ENCODE measurements at regions not wholly inside any gene's neighbourhood (a gene's known extent, or its start where the extent isn't known, plus 50 kb on each side); places are given as distances from the start of the nearest gene placed in this dataset.

- DNase-seq: no peak
These were observed 588.3 kb downstream of the NPHP4 start for GRCh38 chr1:5403935-5404334.

DNA sequence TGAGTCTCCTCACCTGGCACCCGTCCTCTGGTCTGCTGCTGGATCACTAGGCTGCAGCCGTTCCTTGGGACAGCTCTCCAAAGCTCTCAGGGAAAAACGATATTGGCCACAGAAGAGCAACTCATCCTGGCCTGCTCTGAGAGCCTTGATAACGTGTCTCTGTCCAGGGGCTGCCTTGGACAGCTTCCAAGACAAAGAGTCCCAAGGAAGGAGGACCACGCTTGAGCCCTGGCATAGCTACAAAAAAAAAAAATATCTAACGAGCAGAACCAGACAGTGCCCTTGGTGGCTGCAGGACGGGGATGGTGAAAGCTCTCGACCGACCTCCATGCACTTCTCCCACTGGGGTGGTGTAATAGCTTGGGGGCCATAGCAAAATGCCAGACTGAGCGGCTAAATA, 589.6 kb downstream of the NPHP4 start:
- DNase-seq: no peak

DNA sequence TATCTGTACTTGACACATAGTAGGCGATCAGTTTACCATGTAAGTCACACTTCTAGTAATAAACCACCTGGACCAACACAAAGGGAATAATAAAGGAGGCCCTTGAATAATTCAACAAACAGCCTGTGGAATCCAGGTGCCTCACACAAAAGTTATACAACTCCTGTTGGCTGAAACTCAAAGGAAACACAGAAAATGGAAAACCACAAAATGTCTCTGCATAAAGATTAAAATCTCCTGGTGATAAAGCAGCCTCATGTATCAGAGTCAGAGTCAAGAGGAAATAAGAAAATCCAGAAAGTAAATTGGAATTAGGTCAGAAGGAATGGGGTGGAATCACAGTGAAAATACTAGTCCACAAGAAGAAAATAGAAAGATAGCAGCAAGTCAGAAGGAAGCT, 592.5 kb downstream of the NPHP4 start:
- DNase-seq: no peak

DNA sequence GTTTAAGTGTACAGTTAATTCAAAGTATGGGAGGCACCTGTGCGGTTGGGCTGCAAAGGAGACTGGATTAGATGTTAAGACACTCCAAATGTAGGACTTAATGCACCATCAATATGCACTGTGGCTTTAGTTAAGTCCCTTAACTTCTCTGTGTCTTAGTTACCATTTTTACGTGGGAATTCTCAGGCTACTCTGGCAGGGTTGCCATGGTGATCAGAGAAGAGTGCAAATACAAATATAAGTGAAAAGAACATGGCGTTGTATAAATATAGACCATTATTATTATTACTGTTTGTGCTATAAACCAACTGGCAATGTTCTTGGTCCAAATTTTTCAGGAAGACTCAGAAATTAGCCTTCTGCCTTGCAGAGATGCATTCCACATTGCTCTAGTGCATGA, 595.6 kb downstream of the NPHP4 start:
- DNase-seq: no peak

GRCh38 chr1:5394111-5394510, 598.1 kb downstream of the NPHP4 start:
- DNase-seq: no peak

GRCh38 chr1:5393603-5394002, 598.6 kb downstream of the NPHP4 start:
- no peak for DNase-seq

- DNase-seq: no peak
These were observed 599.1 kb downstream of the NPHP4 start for GRCh38 chr1:5393146-5393545.

GRCh38 chr1:5391725-5392124, 600.5 kb downstream of the NPHP4 start:
- no peak for DNase-seq

DNA sequence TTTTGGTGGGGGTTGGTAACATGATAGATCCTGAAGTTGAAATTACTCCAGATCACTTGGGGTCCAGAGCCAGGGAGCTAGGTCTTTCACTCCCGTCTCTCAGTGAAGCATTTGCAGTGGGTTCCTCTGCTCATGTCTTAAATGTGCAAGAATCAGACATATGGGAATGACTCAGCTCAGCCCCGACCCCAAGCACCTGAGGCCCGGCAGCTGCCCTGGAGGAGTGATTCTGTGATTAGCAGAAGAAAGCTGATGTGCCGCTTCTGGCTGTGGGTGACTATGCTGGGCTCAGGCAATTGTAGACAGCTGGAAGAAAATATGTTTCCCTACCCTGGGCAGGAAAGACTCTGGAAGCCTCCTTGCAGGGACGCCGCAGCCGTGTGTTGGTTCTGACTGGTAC, 601.7 kb downstream of the NPHP4 start:
- no peak for DNase-seq

DNA sequence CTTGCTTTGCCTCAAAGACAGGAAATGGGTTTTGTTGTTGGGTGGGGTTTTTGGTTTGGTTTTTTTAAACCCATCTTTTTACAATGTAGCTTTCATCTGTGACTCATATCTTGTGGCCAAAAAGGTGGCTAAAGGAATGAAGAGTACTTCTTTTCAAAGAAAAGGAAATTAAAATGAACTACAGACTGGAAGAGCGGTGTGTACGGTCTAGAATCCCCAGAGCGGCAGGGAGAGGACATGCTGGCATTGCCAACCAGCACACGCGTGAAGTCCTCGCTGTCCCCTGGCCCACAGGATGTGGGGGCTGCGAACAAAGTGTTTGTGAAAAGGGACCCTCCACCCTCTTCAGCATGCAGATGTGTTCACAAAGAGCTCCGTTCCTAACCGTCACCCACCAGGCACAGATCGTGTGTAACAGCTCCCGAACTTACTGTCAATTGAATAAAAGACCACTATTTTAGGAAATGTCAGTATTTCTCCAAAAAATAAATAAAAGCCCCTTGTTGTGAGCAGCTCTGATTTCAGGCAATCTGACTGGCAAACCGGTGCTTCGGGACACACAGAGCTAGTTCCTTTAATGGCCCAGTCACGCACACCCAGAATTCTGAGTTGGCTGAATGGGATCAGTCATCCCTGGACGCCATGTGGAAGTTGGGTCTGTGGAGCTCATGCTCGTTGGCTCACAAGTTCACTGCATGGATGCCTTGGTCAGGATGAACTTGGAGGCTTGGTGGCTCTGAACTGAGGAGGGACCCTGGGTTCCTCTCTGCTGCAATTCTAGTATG, 602.9 kb downstream of the NPHP4 start:
- no peak for DNase-seq

DNA sequence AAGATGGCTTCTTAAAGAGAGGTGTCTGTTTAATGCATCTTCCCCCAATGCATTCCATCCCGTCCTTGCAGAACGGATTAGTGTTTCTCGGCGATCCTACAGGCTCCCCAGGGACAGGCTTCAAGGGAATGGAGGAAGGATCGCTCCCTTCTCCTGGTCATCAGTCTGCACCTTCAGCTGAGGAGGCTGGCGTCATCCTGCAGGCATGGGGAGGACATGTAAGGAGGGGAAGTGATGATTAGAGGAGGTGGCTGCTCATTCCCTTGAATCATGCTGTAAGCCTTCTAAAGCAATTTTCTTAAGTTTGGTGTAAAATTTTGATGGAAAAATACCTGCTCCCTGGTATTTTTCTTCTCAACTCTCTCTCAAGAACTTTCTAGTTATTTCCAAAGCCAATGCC, 603.6 kb downstream of the NPHP4 start:
- DNase-seq: no peak

DNA sequence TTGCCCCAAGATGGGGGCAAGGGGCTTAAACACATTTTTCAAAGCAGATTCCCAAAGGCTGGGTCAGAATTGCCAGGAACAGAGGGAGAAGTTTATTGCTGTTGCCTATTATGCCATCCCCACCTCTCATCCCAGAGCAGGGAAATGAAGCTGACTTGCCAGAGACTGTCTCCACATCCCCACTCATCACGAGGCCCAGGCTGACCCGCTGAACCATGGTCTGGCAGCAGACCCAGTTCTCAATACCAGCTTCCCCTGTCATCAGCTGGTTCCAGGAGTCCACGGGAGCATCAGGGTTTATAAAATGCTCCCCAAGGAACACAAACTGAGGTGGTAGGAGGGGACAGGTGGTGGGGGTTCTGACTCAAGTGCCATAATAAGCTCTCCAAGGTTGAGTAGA, 605.9 kb downstream of the NPHP4 start:
- DNase-seq: no peak

- DNase-seq: no peak
These were observed 606.3 kb downstream of the NPHP4 start for GRCh38 chr1:5385956-5386355.

DNA sequence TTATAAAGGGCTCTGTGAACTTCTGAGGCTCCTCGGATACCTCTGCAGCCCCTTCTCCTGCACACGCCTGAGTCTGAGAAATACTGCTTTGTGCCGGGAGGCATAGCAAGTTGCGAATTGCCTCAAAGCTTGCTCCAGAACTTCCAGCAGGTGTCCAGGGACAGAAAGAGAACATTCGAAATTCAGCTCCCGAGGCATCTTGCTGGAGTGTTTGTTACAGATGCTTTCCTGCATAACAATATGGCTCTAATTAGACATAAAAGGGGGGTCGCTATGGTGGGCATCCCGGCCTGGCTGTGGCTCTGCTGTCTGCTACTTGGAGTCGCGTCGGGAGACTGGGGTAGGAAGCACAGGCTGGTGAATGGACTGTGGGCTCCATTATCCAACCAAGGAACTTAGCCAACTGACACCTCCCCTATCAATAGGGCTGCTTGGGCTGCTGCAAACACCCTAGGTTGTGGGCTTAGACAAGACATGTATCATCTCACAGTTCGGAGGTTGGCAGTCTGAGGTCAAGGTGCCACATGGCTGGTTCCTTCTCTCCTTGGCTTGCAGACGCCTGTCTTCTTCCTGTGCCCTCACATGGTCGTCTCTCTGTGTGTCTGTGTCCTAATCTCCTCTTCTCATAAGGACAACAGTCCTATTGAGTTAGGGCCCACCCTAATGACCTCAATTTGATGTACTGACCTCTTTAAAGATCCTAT, 607.0 kb downstream of the NPHP4 start:
- DNase-seq: no peak

- DNase-seq: no peak
These were observed 610.7 kb downstream of the NPHP4 start for GRCh38 chr1:5381491-5381890.

DNA sequence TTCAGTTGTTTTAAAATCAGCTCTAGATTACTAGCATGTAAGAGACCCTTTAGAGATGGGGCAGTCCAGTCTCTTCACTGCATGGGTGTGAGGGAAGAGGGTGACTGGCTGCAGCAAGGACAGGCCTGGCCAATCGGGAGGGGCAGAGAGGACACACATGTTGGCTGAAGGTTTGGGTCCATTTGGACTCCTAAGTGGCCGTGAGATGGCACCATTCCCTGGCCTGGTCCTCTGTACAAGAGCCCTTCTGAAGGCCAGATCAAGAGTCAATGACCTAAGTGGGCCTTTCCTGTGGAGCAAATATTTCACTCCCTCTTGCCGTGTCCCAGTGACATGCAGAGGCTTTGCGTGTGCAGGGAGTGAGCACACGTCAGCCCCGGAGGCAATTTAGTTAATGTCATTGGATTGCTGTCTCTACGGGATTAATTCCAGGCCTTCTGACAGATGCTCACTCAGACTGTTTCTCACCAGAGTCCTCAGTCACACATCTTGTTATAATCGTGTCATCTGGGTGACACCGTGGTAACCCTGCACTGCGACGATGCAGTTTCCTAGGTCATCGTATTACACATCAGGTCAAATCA, 613.0 kb downstream of the NPHP4 start:
- no peak for DNase-seq

- no peak for DNase-seq
These were observed 615.5 kb downstream of the NPHP4 start for GRCh38 chr1:5376538-5377247.

DNA sequence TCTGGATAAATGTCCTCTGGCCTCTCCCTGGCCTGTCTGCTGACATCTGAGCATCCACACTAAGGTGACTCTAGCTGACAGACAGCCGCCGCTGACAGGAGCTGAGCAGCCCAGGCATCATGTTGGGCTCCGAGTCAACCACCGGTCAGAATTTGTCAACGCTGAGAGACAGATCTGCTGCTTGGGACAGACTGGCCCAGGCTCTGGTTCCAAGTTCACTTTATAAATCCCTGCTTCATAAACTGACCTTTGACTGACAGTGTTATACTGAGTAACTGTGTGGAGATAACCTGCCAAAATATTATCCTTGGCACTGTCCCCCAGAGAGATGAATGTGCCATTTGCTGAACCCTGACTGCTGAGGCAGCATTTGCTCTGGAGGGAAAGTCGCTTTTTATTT, 616.7 kb downstream of the NPHP4 start:
- no peak for DNase-seq

GRCh38 chr1:5374192-5374591, 618.0 kb downstream of the NPHP4 start:
- no peak for DNase-seq

DNA sequence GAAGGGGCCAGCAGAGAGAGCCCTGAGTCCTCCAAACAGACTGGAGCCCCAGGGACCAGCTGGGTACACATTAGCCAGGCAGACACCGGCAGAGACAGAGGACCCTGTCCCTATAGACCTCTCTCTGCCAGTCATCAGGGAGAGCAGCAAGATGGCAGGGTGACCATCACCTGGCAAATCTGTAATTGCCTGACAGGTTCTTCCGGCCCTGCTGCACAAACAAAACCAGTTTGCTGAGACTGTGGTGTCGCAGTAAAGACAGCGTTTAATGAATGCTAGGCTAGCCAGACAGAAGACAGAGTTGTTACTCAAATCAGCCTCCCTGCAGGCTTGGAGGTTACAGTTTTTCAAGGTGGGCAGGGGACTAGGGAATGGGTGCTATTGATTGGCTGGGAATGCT, 618.9 kb downstream of the NPHP4 start:
- DNase-seq: no peak

DNA sequence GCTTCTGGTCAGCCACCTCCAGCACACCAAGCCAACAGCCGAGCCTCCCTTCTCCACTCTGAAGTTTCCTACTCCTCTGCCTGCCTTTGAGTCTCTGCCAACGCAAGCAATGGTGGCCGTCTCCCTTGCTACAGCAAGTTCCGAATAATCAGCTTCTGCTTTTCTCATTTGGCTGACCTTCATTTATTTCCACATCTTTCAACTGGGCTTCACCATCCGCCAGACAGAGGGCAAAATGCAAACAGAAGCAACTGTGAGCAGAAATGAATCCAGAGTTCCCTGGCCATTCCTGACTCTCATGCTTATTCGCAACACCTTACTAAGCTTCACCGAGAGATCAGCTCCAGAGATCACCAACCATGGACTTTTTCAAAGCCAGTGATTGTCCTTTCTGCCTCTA, 621.0 kb downstream of the NPHP4 start:
- DNase-seq: no peak

- no peak for DNase-seq
These were observed 621.9 kb downstream of the NPHP4 start for GRCh38 chr1:5370311-5370710.

- DNase-seq: no peak
These were observed 623.0 kb downstream of the NPHP4 start for GRCh38 chr1:5369223-5369622.

DNA sequence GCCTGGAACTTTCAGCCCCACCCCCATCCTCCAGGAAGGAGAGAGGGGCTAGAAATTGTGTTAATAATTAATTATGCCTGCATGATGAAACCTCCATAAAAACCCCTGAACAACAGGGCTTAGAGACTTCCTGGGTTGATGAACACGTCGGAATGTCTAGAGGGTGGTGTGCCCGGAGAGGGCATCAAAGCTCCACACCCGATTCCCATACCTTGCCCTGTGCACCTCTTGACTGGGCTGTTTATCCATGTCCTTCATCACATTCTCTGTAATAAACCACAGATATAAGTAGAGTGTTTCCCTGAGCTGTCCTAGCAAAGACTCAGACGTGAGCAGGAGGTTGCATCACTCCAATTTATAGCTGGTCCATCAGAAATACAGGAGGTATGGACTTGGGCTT, 624.0 kb downstream of the NPHP4 start:
- DNase-seq: no peak

Measured in NCI-H526 (cell line).